ENCODE measurements at regions not wholly inside any gene's neighbourhood (a gene's known extent, or its start where the extent isn't known, plus 50 kb on each side); places are given as distances from the start of the nearest gene placed in this dataset.

DNA sequence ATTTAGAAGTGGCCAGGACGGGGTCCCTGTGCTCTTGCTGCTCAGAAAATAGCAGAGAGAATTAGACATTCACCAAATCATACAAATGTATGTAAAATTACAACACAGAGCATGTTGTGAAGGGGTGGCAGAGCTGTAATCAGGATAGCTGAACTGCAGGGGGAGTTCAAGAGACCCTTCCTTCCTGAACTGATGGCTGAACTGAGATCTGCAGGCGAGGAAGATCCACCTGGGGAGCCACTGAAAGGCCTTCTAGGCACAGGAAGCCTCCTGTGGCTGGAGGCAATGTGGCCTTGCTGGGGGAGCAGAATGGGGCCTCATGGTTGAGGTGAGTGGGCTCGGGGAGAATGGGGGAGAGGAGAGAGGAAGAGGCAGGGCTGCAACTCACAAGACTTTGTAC is 216.5 kb downstream of the PRDM2 start:
- TF ChIP-seq, protein P1, sequence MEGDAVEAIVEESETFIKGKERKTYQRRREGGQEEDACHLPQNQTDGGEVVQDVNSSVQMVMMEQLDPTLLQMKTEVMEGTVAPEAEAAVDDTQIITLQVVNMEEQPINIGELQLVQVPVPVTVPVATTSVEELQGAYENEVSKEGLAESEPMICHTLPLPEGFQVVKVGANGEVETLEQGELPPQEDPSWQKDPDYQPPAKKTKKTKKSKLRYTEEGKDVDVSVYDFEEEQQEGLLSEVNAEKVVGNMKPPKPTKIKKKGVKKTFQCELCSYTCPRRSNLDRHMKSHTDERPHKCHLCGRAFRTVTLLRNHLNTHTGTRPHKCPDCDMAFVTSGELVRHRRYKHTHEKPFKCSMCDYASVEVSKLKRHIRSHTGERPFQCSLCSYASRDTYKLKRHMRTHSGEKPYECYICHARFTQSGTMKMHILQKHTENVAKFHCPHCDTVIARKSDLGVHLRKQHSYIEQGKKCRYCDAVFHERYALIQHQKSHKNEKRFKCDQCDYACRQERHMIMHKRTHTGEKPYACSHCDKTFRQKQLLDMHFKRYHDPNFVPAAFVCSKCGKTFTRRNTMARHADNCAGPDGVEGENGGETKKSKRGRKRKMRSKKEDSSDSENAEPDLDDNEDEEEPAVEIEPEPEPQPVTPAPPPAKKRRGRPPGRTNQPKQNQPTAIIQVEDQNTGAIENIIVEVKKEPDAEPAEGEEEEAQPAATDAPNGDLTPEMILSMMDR (conservative IDR thresholded peaks at IDR 0.05; ENCODE audit: low read depth, low read length) = no peak
- no peak for TF ChIP-seq EZH2 (IDR thresholded peaks at IDR 0.05; ENCODE audit: low read length, unreplicated experiment)
